ENCODE measurements at regions not wholly inside any gene's neighbourhood (a gene's known extent, or its start where the extent isn't known, plus 50 kb on each side); places are given as distances from the start of the nearest gene placed in this dataset.

DNA sequence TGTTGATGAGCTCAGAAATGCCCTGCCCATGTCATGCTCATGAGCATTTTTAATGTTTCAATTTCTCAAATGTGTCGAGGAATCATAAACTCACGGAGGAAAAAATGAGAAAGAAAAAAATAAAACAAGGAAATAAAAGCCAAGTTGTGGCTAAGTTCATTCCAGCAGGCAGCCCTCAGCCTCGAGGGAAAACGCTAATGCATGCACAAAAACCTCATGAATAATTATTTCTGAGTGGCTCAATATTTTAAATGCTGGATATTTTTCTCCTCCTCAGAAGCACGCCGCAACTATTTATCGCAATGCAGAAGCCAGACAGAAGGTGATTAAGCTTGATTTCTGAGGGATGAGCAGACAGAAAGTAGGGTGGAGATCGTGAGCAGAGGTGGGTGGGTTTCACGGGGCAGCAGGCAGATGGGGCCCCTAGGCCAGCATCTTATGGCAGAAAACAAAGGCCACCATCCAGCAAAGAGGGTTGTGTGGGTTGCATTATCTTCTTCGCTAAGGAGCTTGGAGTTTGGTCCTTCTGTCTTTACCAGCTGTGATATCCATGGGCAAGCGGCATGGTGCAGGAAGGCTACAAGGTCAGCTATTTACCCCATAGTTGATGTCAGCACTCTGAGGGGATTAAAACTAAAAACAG, 151.5 kb upstream of the LRFN2 start:
- DNase-seq = no peak
- Histone ChIP-seq H3K36me3 (ENCODE audit: low read depth, missing control alignments) (no peaks in the 10 kb centered on the region), H3K4me3 (no peak overlapping the region), H3K9me3 (no peaks in the 10 kb centered on the region), H3K27ac (no peak overlapping the region), H3K4me1 (no peaks in the 10 kb centered on the region), H3K27me3 (no peaks in the 10 kb centered on the region)
- 60 to 70% methylated on average over 11 of the region's 11 CpGs for WGBS, 2 donors
- TF ChIP-seq POLR2A (IDR thresholded peaks at IDR 0.05) (no peak), CTCF (IDR thresholded peaks at IDR 0.05) (no peak)
- intact Hi-C loops (cut with DNase I; ENCODE audit: low total_unique reads) = no loop called here

DNA sequence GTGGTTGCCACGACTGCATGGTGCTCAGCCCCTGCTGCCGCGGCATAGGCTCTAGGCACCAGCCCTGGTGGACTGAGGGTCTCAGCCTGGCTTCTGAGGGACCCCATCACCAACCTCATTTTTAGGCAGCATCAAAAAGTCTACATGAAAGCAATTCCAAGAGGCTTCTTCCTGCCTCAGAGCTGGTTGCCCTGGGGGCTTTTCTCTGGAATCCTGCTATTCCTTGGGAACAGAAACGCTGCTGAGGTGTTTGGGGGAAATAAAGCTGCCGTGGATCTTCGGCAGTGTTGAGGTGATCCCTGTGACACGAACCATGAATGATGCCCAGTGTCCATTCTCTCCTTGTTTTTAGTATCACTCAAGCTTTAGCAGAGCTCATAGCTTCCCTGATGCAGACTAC, 148.4 kb upstream of the LRFN2 start:
- H3K36me3 ChIP-seq (ENCODE audit: low read depth, missing control alignments) = no peaks in the 10 kb centered on the region
- no peak overlapping the region for H3K27ac ChIP-seq
- intact Hi-C loops (cut with DNase I; ENCODE audit: low total_unique reads) = no loop called here
- H3K4me3 ChIP-seq = no peak overlapping the region
- WGBS, 2 donors = 80 to 87% methylated on average over 7 of the region's 7 CpGs
- no peaks in the 10 kb centered on the region for H3K27me3 ChIP-seq
- TF ChIP-seq CTCF (IDR thresholded peaks at IDR 0.05) (no peak), POLR2A (IDR thresholded peaks at IDR 0.05) (no peak)
- H3K4me1 ChIP-seq = no peaks in the 10 kb centered on the region
- no peak for DNase-seq
- H3K9me3 ChIP-seq = no peaks in the 10 kb centered on the region

- intact Hi-C loops (cut with DNase I; ENCODE audit: low total_unique reads) = no loop called here
- Histone ChIP-seq H3K27ac (no peak overlapping the region), H3K9me3 (no peaks in the 10 kb centered on the region), H3K4me1 (no peaks in the 10 kb centered on the region), H3K27me3 (no peaks in the 10 kb centered on the region), H3K4me3 (no peak overlapping the region), H3K36me3 (ENCODE audit: low read depth, missing control alignments) (no peaks in the 10 kb centered on the region)
- TF ChIP-seq CTCF (IDR thresholded peaks at IDR 0.05) (no peak), POLR2A (IDR thresholded peaks at IDR 0.05) (no peak)
- DNase-seq = no peak
- WGBS, 2 donors = 72 to 79% methylated on average over 3 of the region's 3 CpGs
These were observed 148.0 kb upstream of the LRFN2 start for GRCh38 chr6:40735121-40735520.

DNA sequence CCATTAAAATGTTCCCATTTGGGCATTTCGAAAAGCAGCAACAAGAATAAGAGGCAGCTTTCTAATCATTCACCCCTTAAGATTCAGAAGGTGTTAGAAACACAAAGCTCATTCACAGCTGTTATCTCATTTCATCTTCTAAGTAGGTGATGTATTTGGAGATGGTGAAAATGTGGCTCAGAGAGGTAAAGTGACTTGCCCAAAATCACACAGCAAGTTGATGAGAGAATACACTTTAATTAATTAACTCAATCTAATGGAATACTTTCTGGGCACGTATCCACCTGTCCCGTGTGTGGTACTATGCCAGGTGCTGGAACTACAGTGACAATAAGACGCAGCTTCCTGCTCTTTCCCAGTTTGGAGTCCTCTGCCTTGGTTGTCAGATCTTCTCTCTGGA, 147.4 kb upstream of the LRFN2 start:
- intact Hi-C loops (cut with DNase I; ENCODE audit: low total_unique reads) = no loop called here
- 92 to 94% methylated on average over 4 of the region's 4 CpGs for WGBS, 2 donors
- Histone ChIP-seq H3K36me3 (ENCODE audit: low read depth, missing control alignments) (no peaks in the 10 kb centered on the region), H3K27me3 (no peaks in the 10 kb centered on the region), H3K9me3 (no peaks in the 10 kb centered on the region), H3K4me3 (no peak overlapping the region), H3K4me1 (no peaks in the 10 kb centered on the region), H3K27ac (no peak overlapping the region)
- no peak for DNase-seq
- TF ChIP-seq POLR2A (IDR thresholded peaks at IDR 0.05) (no peak), CTCF (IDR thresholded peaks at IDR 0.05) (no peak)

- no peak for DNase-seq
- no peaks in the 10 kb centered on the region for H3K4me1 ChIP-seq
- intact Hi-C loops (cut with DNase I; ENCODE audit: low total_unique reads) = no loop called here
- 78 to 82% methylated on average over 4 of the region's 4 CpGs for WGBS, 2 donors
- H3K9me3 ChIP-seq = no peaks in the 10 kb centered on the region
- H3K36me3 ChIP-seq (ENCODE audit: low read depth, missing control alignments) = no peaks in the 10 kb centered on the region
- no peaks in the 10 kb centered on the region for H3K27me3 ChIP-seq
- TF ChIP-seq POLR2A (IDR thresholded peaks at IDR 0.05) (no peak), CTCF (IDR thresholded peaks at IDR 0.05) (no peak)
- H3K4me3 ChIP-seq = no peak overlapping the region
- no peak overlapping the region for H3K27ac ChIP-seq
These were observed 146.7 kb upstream of the LRFN2 start for GRCh38 chr6:40733770-40734396.

Measured in testis (tissue), 2 donors.